Mammary epithelial cell (primary cell): ENCODE measurements at regions not wholly inside any gene's neighbourhood (a gene's known extent, or its start where the extent isn't known, plus 50 kb on each side); places are given as distances from the start of the nearest gene placed in this dataset.

Source experiments
- EZH2 ChIP-seq: IDR thresholded peaks from 2 replicates; pipeline ENCODE4 v1.6.1; 2012; ENCODE audit warnings: low read length, inconsistent platforms, borderline replicate concordance
- TF ChIP-seq, protein P1 (sequence below), 2 donors: IDR thresholded peaks in 1 of 2; conservative IDR thresholded peaks in 1 of 2; 2 replicates each; pipeline ENCODE4 v1.5.1; 2011 to 2012; ENCODE audit warnings: inconsistent platforms in 2 of 2, low read length in 2 of 2, mild to moderate bottlenecking in 2 of 2, control low read depth in 1 of 2, low read depth in 1 of 2; ENCODE audit not compliant: insufficient read depth in 1 of 2; ENCODE audit errors: extremely low read depth in 1 of 2

DNA sequence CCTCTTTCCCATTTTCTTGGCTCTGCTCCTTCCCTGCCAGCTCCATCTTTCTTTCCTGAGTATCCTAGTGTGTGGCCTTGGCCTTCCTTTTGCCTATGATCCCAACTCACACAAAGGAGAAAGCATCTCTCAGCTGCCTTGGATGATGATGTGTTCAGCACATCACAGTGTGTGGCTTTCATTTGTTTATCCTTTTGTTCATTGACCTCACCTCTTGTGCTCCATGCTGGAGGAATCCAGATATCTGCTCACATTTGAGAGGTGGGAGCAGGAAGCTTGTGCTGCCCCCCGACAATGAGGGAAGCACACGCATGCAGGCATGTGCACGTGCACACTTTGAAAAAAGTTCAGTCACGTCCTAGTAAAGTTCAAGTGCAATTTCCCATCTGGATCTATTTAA lies 131.0 kb downstream of the SMIM20 start:
- TF ChIP-seq, protein P1, sequence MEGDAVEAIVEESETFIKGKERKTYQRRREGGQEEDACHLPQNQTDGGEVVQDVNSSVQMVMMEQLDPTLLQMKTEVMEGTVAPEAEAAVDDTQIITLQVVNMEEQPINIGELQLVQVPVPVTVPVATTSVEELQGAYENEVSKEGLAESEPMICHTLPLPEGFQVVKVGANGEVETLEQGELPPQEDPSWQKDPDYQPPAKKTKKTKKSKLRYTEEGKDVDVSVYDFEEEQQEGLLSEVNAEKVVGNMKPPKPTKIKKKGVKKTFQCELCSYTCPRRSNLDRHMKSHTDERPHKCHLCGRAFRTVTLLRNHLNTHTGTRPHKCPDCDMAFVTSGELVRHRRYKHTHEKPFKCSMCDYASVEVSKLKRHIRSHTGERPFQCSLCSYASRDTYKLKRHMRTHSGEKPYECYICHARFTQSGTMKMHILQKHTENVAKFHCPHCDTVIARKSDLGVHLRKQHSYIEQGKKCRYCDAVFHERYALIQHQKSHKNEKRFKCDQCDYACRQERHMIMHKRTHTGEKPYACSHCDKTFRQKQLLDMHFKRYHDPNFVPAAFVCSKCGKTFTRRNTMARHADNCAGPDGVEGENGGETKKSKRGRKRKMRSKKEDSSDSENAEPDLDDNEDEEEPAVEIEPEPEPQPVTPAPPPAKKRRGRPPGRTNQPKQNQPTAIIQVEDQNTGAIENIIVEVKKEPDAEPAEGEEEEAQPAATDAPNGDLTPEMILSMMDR (conservative IDR thresholded peaks at IDR 0.05 in 1 of 2, IDR thresholded peaks at IDR 0.05 in 1 of 2; ENCODE audit: extremely low read depth in 1 of 2, insufficient read depth in 1 of 2, low read depth in 1 of 2, low read length in 2 of 2), result no peak
- TF ChIP-seq EZH2, result no peak
